GM21717 (cell line): ENCODE measurements at regions not wholly inside any gene's neighbourhood (a gene's known extent, or its start where the extent isn't known, plus 50 kb on each side); places are given as distances from the start of the nearest gene placed in this dataset.

Experiments
- ATAC-seq: cut with Tn5 transposase; IDR thresholded peaks from one replicate; pipeline ENCODE4 v1.9.1; 2021; ENCODE audit warnings: mild to moderate bottlenecking, moderate library complexity; ENCODE audit not compliant: unreplicated experiment

- ATAC-seq: peak; percentile 39
These were observed 63.0 kb upstream of the LNX1 start for GRCh38 chr4:53654300-53654758.

GRCh38 chr4:53653484-53654053 is 62.3 kb upstream of the LNX1 start:
- peak; percentile 55 for ATAC-seq

GRCh38 chr4:53651156-53651735 is 60.0 kb upstream of the LNX1 start:
- ATAC-seq: no peak

- no peak for ATAC-seq
These were observed 58.1 kb upstream of the LNX1 start for GRCh38 chr4:53649357-53649756.

GRCh38 chr4:53647547-53647946 is 56.3 kb upstream of the LNX1 start:
- ATAC-seq: no peak

- ATAC-seq: no peak
These were observed 55.5 kb upstream of the LNX1 start for GRCh38 chr4:53646795-53647194.

- no peak for ATAC-seq
These were observed 53.8 kb upstream of the LNX1 start for GRCh38 chr4:53645108-53645507.

GRCh38 chr4:53644607-53645006 is 53.3 kb upstream of the LNX1 start:
- no peak for ATAC-seq
